DND-41 (cell line): ENCODE measurements at regions not wholly inside any gene's neighbourhood (a gene's known extent, or its start where the extent isn't known, plus 50 kb on each side); places are given as distances from the start of the nearest gene placed in this dataset.

Experiments
- ATAC-seq: fragments of 200-7000 bp; cut with Tn5 transposase; 3 replicates; pipeline ENCODE4 v1.9.1; 2021; ENCODE audit warnings: low read depth; ENCODE audit not compliant: insufficient read depth
- DNase-seq: peaks from one replicate; pipeline ENCODE4 v3.0.0-alpha.2; 2020
- H2AFZ ChIP-seq: 2 replicates; pipeline ENCODE4 v1.6.0; 2012; ENCODE audit warnings: low read depth, low read length
- H3K27ac ChIP-seq: 2 replicates; pipeline ENCODE4 v1.5.1; 2012; ENCODE audit warnings: low read length, inconsistent platforms
- H3K27me3 ChIP-seq: fragments of 200-600 bp; sonication (generic); 2 replicates; pipeline ENCODE4 v1.6.0; 2012; ENCODE audit warnings: low read length, mild to moderate bottlenecking, inconsistent platforms; ENCODE audit not compliant: insufficient read depth, poor library complexity
- H3K36me3 ChIP-seq: 2 replicates; pipeline ENCODE4 v1.5.1; 2012; ENCODE audit warnings: low read length, inconsistent platforms; ENCODE audit not compliant: insufficient read depth
- H3K4me1 ChIP-seq: 2 replicates; pipeline ENCODE4 v1.5.1; 2012; ENCODE audit warnings: mild to moderate bottlenecking, low read length; ENCODE audit not compliant: insufficient read depth
- H3K4me2 ChIP-seq: 2 replicates; pipeline ENCODE4 v1.6.0; 2012; ENCODE audit warnings: mild to moderate bottlenecking, moderate library complexity, low read length, inconsistent platforms; ENCODE audit not compliant: insufficient read depth
- H3K4me3 ChIP-seq, 2 experiments: fragments of 200-600 bp in 1 of 2; shearing (Covaris generic) in 1 of 2; 2 replicates each; pipeline ENCODE4 v1.5.1; 2012 to 2016; ENCODE audit warnings: inconsistent platforms in 2 of 2, low read length in 2 of 2, mild to moderate bottlenecking in 2 of 2, low read depth in 1 of 2, moderate library complexity in 1 of 2
- H3K79me2 ChIP-seq: 2 replicates; pipeline ENCODE4 v1.6.0; 2012; ENCODE audit warnings: low read length, inconsistent platforms; ENCODE audit not compliant: insufficient read depth
- H3K9ac ChIP-seq: 2 replicates; pipeline ENCODE4 v1.6.0; 2012; ENCODE audit warnings: low read depth, mild to moderate bottlenecking, inconsistent platforms, low read length, moderate library complexity
- H3K9me3 ChIP-seq: 2 replicates; pipeline ENCODE4 v1.5.1; 2012; ENCODE audit warnings: low read length, moderate library complexity, mild to moderate bottlenecking, inconsistent platforms; ENCODE audit not compliant: insufficient read depth, severe bottlenecking
- H4K20me1 ChIP-seq: 2 replicates; pipeline ENCODE4 v1.6.0; 2012; ENCODE audit warnings: low read length; ENCODE audit not compliant: insufficient read depth
- CTCF ChIP-seq: IDR thresholded peaks from 2 replicates; pipeline ENCODE4 v1.5.1; 2012; ENCODE audit warnings: borderline replicate concordance, low read length, moderate library complexity, mild to moderate bottlenecking; ENCODE audit not compliant: poor library complexity, severe bottlenecking; ENCODE audit errors: extremely low read depth
- EZH2 ChIP-seq: IDR thresholded peaks from 3 replicates; pipeline ENCODE4 v1.6.1; 2012; ENCODE audit warnings: borderline replicate concordance, low read depth, mild to moderate bottlenecking, moderate library complexity, low read length, inconsistent platforms; ENCODE audit not compliant: severe bottlenecking

- Histone ChIP-seq H3K9me3 (no peaks in the 10 kb centered on the region), H2AFZ (no peak overlapping the region), H3K27me3 (no peaks in the 10 kb centered on the region), H3K4me3 (no peak overlapping the region), H3K9ac (no peak overlapping the region), H3K4me1 (no peaks in the 10 kb centered on the region), H3K79me2 (no peaks in the 10 kb centered on the region), H3K36me3 (no peaks in the 10 kb centered on the region), H3K4me2 (no peak overlapping the region), H4K20me1 (no peaks in the 10 kb centered on the region), H3K27ac (no peak overlapping the region)
- TF ChIP-seq EZH2, result no peak
- TF ChIP-seq CTCF, result no peak
- DNase-seq (no peak), ATAC-seq (no peak)
Measured at GRCh38 chr7:123308254-123308951, 108.6 kb upstream of the SLC13A1 start.

- Histone ChIP-seq H3K4me2 (no peak overlapping the region), H3K9me3 (no peaks in the 10 kb centered on the region), H3K79me2 (no peaks in the 10 kb centered on the region), H3K27ac (no peak overlapping the region), H3K36me3 (no peaks in the 10 kb centered on the region), H3K27me3 (no peaks in the 10 kb centered on the region), H4K20me1 (no peaks in the 10 kb centered on the region), H2AFZ (no peak overlapping the region), H3K4me3 (no peak overlapping the region), H3K4me1 (no peaks in the 10 kb centered on the region), H3K9ac (no peak overlapping the region)
- TF ChIP-seq CTCF (no peak), EZH2 (no peak)
- ATAC-seq, result no peak
- DNase-seq, result no peak
Measured at GRCh38 chr7:123305840-123306375, 106.1 kb upstream of the SLC13A1 start.

- Histone ChIP-seq H3K9ac (no peak overlapping the region), H3K79me2 (no peaks in the 10 kb centered on the region), H3K27ac (no peak overlapping the region), H3K4me3 (no peak overlapping the region), H3K4me1 (no peaks in the 10 kb centered on the region), H3K36me3 (no peaks in the 10 kb centered on the region), H3K4me2 (no peak overlapping the region), H2AFZ (no peak overlapping the region), H3K9me3 (no peaks in the 10 kb centered on the region), H4K20me1 (no peaks in the 10 kb centered on the region), H3K27me3 (no peaks in the 10 kb centered on the region)
- TF ChIP-seq CTCF (no peak), EZH2 (no peak)
- DNase-seq, result no peak
- ATAC-seq, result no peak
Measured at GRCh38 chr7:123303926-123304325, 104.2 kb upstream of the SLC13A1 start.
